GM13977 (cell line): ENCODE measurements at regions not wholly inside any gene's neighbourhood (a gene's known extent, or its start where the extent isn't known, plus 50 kb on each side); places are given as distances from the start of the nearest gene placed in this dataset.

Experiments used
- DNase-seq: peaks from one replicate; pipeline ENCODE4 v3.0.0; 2012; ENCODE audit warnings: low spot score
- in situ Hi-C: fragments of 300-500 bp; cut with MboI; formaldehyde crosslinking; loops from one replicate; pipeline ENCODE4 v1.12.0; 2022; ENCODE audit warnings: low sequenced_read_pairs, low pct_unique_long_range_greater_than_20kb, mixed read lengths, inconsistent platforms; ENCODE audit not compliant: unreplicated experiment
- TF ChIP-seq, protein P1 (sequence below): IDR thresholded peaks from 2 replicates; pipeline ENCODE4 v1.5.1; 2012; ENCODE audit warnings: mild to moderate bottlenecking, control low read depth; ENCODE audit not compliant: insufficient read depth; ENCODE audit errors: extremely low read depth, missing control alignments

DNA sequence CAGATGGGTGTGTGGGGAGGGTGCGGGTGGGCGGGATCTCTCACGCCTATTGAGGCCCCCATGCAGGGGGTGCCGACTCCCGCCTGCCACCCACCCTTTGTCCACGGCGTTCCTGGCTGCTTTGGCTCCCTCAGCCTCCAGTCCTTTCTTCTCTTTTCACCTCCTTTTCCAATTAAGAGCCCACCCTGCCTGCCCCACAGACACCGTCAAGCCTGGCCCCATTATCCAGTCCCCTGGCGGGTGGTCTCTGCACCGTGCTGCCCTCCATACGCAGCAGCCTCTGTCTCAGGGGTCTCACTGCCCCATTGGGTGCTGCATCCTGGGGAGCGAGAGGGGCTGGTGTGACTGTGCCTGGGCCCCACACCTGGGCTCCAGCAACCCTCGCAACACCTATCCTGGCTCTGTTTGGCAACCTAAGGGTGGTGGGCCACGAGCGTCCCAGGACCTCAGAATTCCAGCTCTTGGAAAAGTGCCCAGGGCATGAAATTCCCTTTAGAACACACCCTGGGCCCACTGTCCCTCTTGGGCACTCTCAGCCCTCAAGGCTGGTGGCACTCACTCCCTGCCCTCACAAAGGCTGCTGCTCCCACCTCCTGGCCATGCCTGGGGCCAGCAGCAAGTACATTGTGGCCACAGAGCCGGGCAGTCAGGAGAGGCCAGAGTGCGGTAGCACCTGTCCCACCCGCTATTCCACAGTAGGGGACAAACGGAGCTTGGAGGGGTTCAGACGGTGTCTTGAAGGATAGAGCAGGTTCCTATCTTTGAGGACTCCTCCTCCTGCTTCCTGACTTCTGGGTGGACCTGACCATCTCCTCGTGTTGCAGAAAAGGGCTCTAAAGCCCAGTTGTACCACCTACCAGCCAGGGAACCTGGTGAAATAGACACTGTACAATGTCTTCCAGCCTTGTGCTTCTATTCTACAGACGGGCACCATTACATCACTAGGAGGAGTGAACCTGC is 114.1 kb downstream of the KIF26A start:
- no peak for DNase-seq
- in situ Hi-C loops = no loop called here
- TF ChIP-seq, protein P1, sequence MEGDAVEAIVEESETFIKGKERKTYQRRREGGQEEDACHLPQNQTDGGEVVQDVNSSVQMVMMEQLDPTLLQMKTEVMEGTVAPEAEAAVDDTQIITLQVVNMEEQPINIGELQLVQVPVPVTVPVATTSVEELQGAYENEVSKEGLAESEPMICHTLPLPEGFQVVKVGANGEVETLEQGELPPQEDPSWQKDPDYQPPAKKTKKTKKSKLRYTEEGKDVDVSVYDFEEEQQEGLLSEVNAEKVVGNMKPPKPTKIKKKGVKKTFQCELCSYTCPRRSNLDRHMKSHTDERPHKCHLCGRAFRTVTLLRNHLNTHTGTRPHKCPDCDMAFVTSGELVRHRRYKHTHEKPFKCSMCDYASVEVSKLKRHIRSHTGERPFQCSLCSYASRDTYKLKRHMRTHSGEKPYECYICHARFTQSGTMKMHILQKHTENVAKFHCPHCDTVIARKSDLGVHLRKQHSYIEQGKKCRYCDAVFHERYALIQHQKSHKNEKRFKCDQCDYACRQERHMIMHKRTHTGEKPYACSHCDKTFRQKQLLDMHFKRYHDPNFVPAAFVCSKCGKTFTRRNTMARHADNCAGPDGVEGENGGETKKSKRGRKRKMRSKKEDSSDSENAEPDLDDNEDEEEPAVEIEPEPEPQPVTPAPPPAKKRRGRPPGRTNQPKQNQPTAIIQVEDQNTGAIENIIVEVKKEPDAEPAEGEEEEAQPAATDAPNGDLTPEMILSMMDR = no peak

DNA sequence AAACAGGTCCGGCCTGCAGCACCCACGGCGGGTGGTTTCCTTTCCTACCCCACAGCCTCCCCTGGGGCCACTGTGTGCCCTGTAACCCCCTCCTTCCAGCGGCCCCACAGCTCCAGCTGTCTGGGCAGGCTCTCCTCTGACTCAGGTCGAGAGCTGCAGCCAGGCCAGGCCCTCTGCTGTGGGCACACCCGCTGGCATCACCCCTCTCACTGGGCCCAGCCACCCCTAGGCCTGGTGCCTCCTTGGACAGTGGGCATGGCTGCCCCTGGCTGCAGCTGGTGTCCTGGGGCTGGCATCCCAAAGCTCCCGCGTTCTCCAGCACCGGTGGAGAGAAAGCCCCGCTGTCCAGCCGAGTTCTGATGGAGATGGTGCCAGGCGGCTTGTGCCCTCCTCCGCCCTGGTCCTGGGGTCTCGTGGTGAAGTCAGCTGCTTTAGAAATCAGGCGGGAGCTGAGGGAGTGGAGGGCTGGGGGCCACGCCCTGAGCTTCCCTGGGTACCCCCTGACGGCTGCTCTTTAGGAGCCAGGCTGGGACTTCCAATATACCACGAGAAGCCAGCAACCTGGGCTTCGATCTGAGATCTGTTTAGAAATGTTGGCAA is 114.9 kb downstream of the KIF26A start:
- TF ChIP-seq, protein P1 = no peak
- no peak for DNase-seq
- in situ Hi-C loops = no loop called here

GRCh38 chr14:104253901-104254353 is 115.5 kb downstream of the KIF26A start:
- TF ChIP-seq, protein P1 = no peak
- in situ Hi-C loops = no loop called here
- DNase-seq = no peak

GRCh38 chr14:104254735-104255400 is 116.5 kb downstream of the KIF26A start:
- DNase-seq = no peak
- TF ChIP-seq, protein P1 = no peak
- in situ Hi-C loops = no loop called here

GRCh38 chr14:104256025-104256424 is 117.6 kb downstream of the KIF26A start:
- TF ChIP-seq, protein P1 = no peak
- in situ Hi-C loops = no loop called here
- DNase-seq = no peak
